Panc1 (cell line): ENCODE measurements at regions not wholly inside any gene's neighbourhood (a gene's known extent, or its start where the extent isn't known, plus 50 kb on each side); places are given as distances from the start of the nearest gene placed in this dataset.

Experiments used
- CTCF ChIP-seq: fragments of 450-650 bp; IDR thresholded peaks from 2 replicates; pipeline ENCODE4 v1.5.1; 2017; ENCODE audit warnings: mild to moderate bottlenecking
- SIN3A ChIP-seq: IDR thresholded peaks from 2 replicates; pipeline ENCODE4 v1.6.1; 2012; ENCODE audit warnings: low read depth, mild to moderate bottlenecking, low read length, moderate library complexity, borderline replicate concordance; ENCODE audit not compliant: insufficient read depth

- TF ChIP-seq SIN3A (no peak), CTCF (no peak)
Measured at GRCh38 chr11:10941414-10941813, 83.6 kb upstream of the ZBED5 start.
